ENCODE measurements at regions not wholly inside any gene's neighbourhood (a gene's known extent, or its start where the extent isn't known, plus 50 kb on each side); places are given as distances from the start of the nearest gene placed in this dataset.

DNA sequence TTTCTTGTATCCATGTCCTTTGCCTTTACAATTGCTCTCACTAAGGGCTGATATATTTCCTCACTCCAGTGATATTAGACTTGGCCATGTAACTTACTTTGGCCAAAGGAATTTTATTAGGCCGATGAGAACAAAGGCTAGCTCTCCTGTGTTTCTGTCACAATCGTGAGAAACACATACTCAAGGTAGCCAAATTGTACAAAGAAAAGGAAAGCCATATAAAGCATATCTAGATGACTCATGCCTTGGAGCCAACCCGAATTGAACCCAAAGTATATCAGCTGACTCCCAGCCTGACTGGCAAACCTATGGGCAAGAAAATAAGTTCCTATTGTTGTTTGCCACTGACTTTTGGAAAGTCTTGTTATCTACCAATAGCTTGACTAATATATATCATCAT is 371.7 kb upstream of the LRRC7 start:
- TF ChIP-seq POLR2AphosphoS5 (IDR thresholded peaks at IDR 0.05) (no peak), CTCF (IDR thresholded peaks at IDR 0.05) (no peak), POLR2A (IDR thresholded peaks at IDR 0.05) (no peak)

All from gastroesophageal sphincter (tissue), 3 donors.